GM12878 (cell line): ENCODE measurements at regions not wholly inside any gene's neighbourhood (a gene's known extent, or its start where the extent isn't known, plus 50 kb on each side); places are given as distances from the start of the nearest gene placed in this dataset.

ENCODE experiments used
- BHLHE40 ChIP-seq, 2 experiments: fragments of 450-650 bp in 1 of 2; IDR thresholded peaks; 2 replicates each; pipeline ENCODE4 v1.6.1; 2011 to 2017; ENCODE audit warnings: low read depth in 2 of 2, borderline replicate concordance in 1 of 2, improper control_type of control experiment in 1 of 2, low read length in 1 of 2, mild to moderate bottlenecking in 1 of 2
- CHD2 ChIP-seq: IDR thresholded peaks from 2 replicates; pipeline ENCODE4 v1.6.1; 2011; ENCODE audit warnings: low read depth, low read length, improper control_type of control experiment, borderline replicate concordance
- CTCF ChIP-seq, 3 experiments: IDR thresholded peaks in 2 of 3; conservative IDR thresholded peaks in 1 of 3; 2 replicates each; pipeline ENCODE4 v1.5.1; 2011; ENCODE audit warnings: low read depth in 3 of 3, low read length in 3 of 3, mild to moderate bottlenecking in 3 of 3, control low read depth in 2 of 3, moderate library complexity in 2 of 3, inconsistent platforms in 1 of 3, mixed read lengths in 1 of 3; ENCODE audit not compliant: control insufficient read depth in 2 of 3, insufficient read depth in 1 of 3; ENCODE audit errors: extremely low read depth in 1 of 3
- ELK1 ChIP-seq: IDR thresholded peaks from 2 replicates; pipeline ENCODE4 v1.6.1; 2012; ENCODE audit warnings: low read depth, low read length, improper control_type of control experiment
- FOXK2 ChIP-seq: fragments of 450-650 bp; IDR thresholded peaks from 2 replicates; pipeline ENCODE4 v1.6.1; 2017; ENCODE audit warnings: mild to moderate bottlenecking, moderate library complexity
- NRF1 ChIP-seq: conservative IDR thresholded peaks from 2 replicates; pipeline ENCODE4 v1.6.1; 2011; ENCODE audit warnings: mild to moderate bottlenecking, low read depth, low read length, improper control_type of control experiment
- POLR2AphosphoS2 ChIP-seq: IDR thresholded peaks from 2 replicates; pipeline ENCODE4 v1.6.1; 2011; ENCODE audit warnings: low read depth, mild to moderate bottlenecking, low read length, improper control_type of control experiment, moderate library complexity
- YY1 ChIP-seq: IDR thresholded peaks from 2 replicates; pipeline ENCODE4 v1.6.1; 2011; ENCODE audit warnings: low read depth, mild to moderate bottlenecking, low read length

- no peak for TF ChIP-seq ELK1
- TF ChIP-seq NRF1, result no peak
- TF ChIP-seq FOXK2, result no peak
- no peak for TF ChIP-seq CHD2
- no peak for TF ChIP-seq YY1
- no peak for TF ChIP-seq POLR2AphosphoS2
- TF ChIP-seq CTCF (IDR thresholded peaks at IDR 0.05 in 2 of 3, conservative IDR thresholded peaks at IDR 0.05 in 1 of 3; ENCODE audit: control insufficient read depth in 2 of 3, extremely low read depth in 1 of 3, insufficient read depth in 1 of 3, low read depth in 3 of 3, low read length in 3 of 3), result no peak
- TF ChIP-seq BHLHE40 (IDR thresholded peaks at IDR 0.05; ENCODE audit: borderline replicate concordance in 1 of 2, low read depth in 2 of 2, low read length in 1 of 2), result no peak
Measured at GRCh38 chr3:95813244-95813643, 1001.1 kb upstream of the EPHA6 start.
